Ascending aorta (tissue), 2 donors: ENCODE measurements at regions not wholly inside any gene's neighbourhood (a gene's known extent, or its start where the extent isn't known, plus 50 kb on each side); places are given as distances from the start of the nearest gene placed in this dataset.

ENCODE experiments used
- DNase-seq, 2 donors: peaks; one replicate each; pipeline ENCODE4 v3.0.0-alpha.2; 2019; ENCODE audit warnings: low spot score in 2 of 2
- H3K27ac ChIP-seq, 2 donors: fragments of 200-600 bp; sonication (generic); one replicate each; pipeline ENCODE4 v1.5.1; 2016 to 2017; ENCODE audit warnings: mild to moderate bottlenecking in 1 of 2
- H3K27me3 ChIP-seq: fragments of 200-600 bp; sonication (generic); one replicate; pipeline ENCODE4 v1.5.1; 2017
- H3K36me3 ChIP-seq, 2 donors: fragments of 200-600 bp; sonication (generic); one replicate each; pipeline ENCODE4 v1.5.1; 2016
- H3K4me1 ChIP-seq, 2 donors: fragments of 200-600 bp; sonication (generic); one replicate each; pipeline ENCODE4 v1.5.1; 2016 to 2017; ENCODE audit warnings: mild to moderate bottlenecking in 1 of 2
- H3K4me3 ChIP-seq, 2 donors: fragments of 200-600 bp; sonication (generic); one replicate each; pipeline ENCODE4 v1.5.1; 2016 to 2017; ENCODE audit warnings: mild to moderate bottlenecking in 1 of 2
- H3K9me3 ChIP-seq, 2 donors: fragments of 200-600 bp; sonication (generic); one replicate each; pipeline ENCODE4 v1.5.1; 2016
- CTCF ChIP-seq, 3 experiments: fragments of 200-600 bp in 2 of 3; fragments of 450-650 bp in 1 of 3; sonication (generic) in 2 of 3; IDR thresholded peaks; one replicate each; pipeline ENCODE4 v1.5.1; 2016 to 2019; ENCODE audit warnings: antibody characterized with exemption in 3 of 3, mild to moderate bottlenecking in 1 of 3, moderate library complexity in 1 of 3
- intact Hi-C: fragments of 100-400 bp; cut with DNase I; formaldehyde crosslinking; loops from one replicate; pipeline ENCODE4 v1.15.1; 2023

- no peak for DNase-seq
- intact Hi-C loops, result no loop called here
- Histone ChIP-seq H3K27ac (no peak overlapping the region), H3K4me1 (no peaks in the 10 kb centered on the region), H3K4me3 (no peak overlapping the region), H3K36me3 (no peaks in the 10 kb centered on the region), H3K27me3 (no peaks in the 10 kb centered on the region), H3K9me3 (no peaks in the 10 kb centered on the region)
- TF ChIP-seq CTCF (IDR thresholded peaks at IDR 0.05), result no peak
Measured at GRCh38 chr5:97418462-97418861, 235.4 kb upstream of the RIOK2 start.

- H3K4me3 ChIP-seq, result no peak overlapping the region
- H3K9me3 ChIP-seq, result no peaks in the 10 kb centered on the region
- no peaks in the 10 kb centered on the region for H3K27me3 ChIP-seq
- DNase-seq, result no peak
- no peak overlapping the region for H3K27ac ChIP-seq
- TF ChIP-seq CTCF (IDR thresholded peaks at IDR 0.05), result no peak
- intact Hi-C loops, result no loop called here
- no peaks in the 10 kb centered on the region for H3K36me3 ChIP-seq
- no peaks in the 10 kb centered on the region for H3K4me1 ChIP-seq
Measured at GRCh38 chr5:97420646-97421045, 237.6 kb upstream of the RIOK2 start.

GRCh38 chr5:97422678-97423077 lies 239.6 kb upstream of the RIOK2 start:
- no peak for TF ChIP-seq CTCF (IDR thresholded peaks at IDR 0.05)
- Histone ChIP-seq H3K4me3 (no peak overlapping the region), H3K27me3 (no peaks in the 10 kb centered on the region), H3K27ac (no peak overlapping the region), H3K36me3 (no peaks in the 10 kb centered on the region), H3K9me3 (no peaks in the 10 kb centered on the region), H3K4me1 (no peaks in the 10 kb centered on the region)
- intact Hi-C loops, result no loop called here
- DNase-seq, result no peak

- H3K36me3 ChIP-seq, result no peaks in the 10 kb centered on the region
- intact Hi-C loops, result no loop called here
- no peak overlapping the region for H3K4me3 ChIP-seq
- no peaks in the 10 kb centered on the region for H3K27me3 ChIP-seq
- H3K27ac ChIP-seq, result no peak overlapping the region
- DNase-seq, result no peak
- TF ChIP-seq CTCF (IDR thresholded peaks at IDR 0.05), result no peak
- H3K9me3 ChIP-seq, result no peaks in the 10 kb centered on the region
- H3K4me1 ChIP-seq, result no peaks in the 10 kb centered on the region
Measured at GRCh38 chr5:97425511-97425910, 242.5 kb upstream of the RIOK2 start.

- no peaks in the 10 kb centered on the region for H3K36me3 ChIP-seq
- TF ChIP-seq CTCF (IDR thresholded peaks at IDR 0.05), result no peak
- no peaks in the 10 kb centered on the region for H3K27me3 ChIP-seq
- no peak overlapping the region for H3K27ac ChIP-seq
- no peaks in the 10 kb centered on the region for H3K4me1 ChIP-seq
- intact Hi-C loops, result no loop called here
- no peak for DNase-seq
- no peak overlapping the region for H3K4me3 ChIP-seq
- no peaks in the 10 kb centered on the region for H3K9me3 ChIP-seq
Measured at GRCh38 chr5:97427235-97427634, 244.2 kb upstream of the RIOK2 start.

- Histone ChIP-seq H3K9me3 (no peaks in the 10 kb centered on the region), H3K27me3 (no peaks in the 10 kb centered on the region), H3K4me3 (no peak overlapping the region), H3K27ac (no peak overlapping the region), H3K4me1 (no peaks in the 10 kb centered on the region), H3K36me3 (no peaks in the 10 kb centered on the region)
- TF ChIP-seq CTCF (IDR thresholded peaks at IDR 0.05), result no peak
- no peak for DNase-seq
- intact Hi-C loops, result no loop called here
Measured at GRCh38 chr5:97434021-97434420, 251.0 kb upstream of the RIOK2 start.
